IgD-negative memory B cell (primary cell): ENCODE measurements at regions not wholly inside any gene's neighbourhood (a gene's known extent, or its start where the extent isn't known, plus 50 kb on each side); places are given as distances from the start of the nearest gene placed in this dataset.
"Not testable (repeated sequence)": the region's sequence is repeated elsewhere in the genome, so short reads cannot be mapped to it uniquely, and the experiment has no call there.

Experiments used
- H3K27ac Mint-ChIP-seq, 3 donors: one replicate each; pipeline ENCODE4 v1.8.0; 2020 to 2022; ENCODE audit warnings: mild to moderate bottlenecking in 3 of 3, mixed read lengths in 3 of 3, moderate library complexity in 1 of 3
- H3K27me3 Mint-ChIP-seq: one replicate; pipeline ENCODE4 v1.8.0; 2021; ENCODE audit warnings: mixed read lengths
- H3K36me3 Mint-ChIP-seq: one replicate; pipeline ENCODE4 v1.8.0; 2020; ENCODE audit warnings: mild to moderate bottlenecking, mixed read lengths
- H3K4me1 Mint-ChIP-seq, 3 donors: one replicate each; pipeline ENCODE4 v1.8.0; 2020 to 2022; ENCODE audit warnings: mixed read lengths in 3 of 3, mild to moderate bottlenecking in 1 of 3
- H3K4me3 Mint-ChIP-seq, 4 donors: one replicate each; pipeline ENCODE4 v1.8.0; 2020 to 2022; ENCODE audit warnings: mild to moderate bottlenecking in 4 of 4, mixed read lengths in 4 of 4, moderate library complexity in 3 of 4
- H3K9me3 Mint-ChIP-seq, 3 donors: one replicate each; pipeline ENCODE4 v1.8.0; 2020 to 2021; ENCODE audit warnings: mixed read lengths in 3 of 3, mild to moderate bottlenecking in 1 of 3

GRCh38 chr5:152622628-152623027, 217.5 kb upstream of the NMUR2 start:
- Mint-ChIP-seq H3K4me1 (no peaks in the 10 kb centered on the region), H3K4me3 (no peak overlapping the region), H3K9me3 (peaks cover 0 to under 1% (median 0%) of the 10 kb centered on the region in 3 donors), H3K27ac (peak overlapping the region in 1 of 3 donors; percentile 56), H3K36me3 (no peaks in the 10 kb centered on the region), H3K27me3 (no peaks in the 10 kb centered on the region)

GRCh38 chr5:152623951-152624350, 218.9 kb upstream of the NMUR2 start:
- H3K36me3 Mint-ChIP-seq: no peaks in the 10 kb centered on the region
- H3K4me1 Mint-ChIP-seq: no peaks in the 10 kb centered on the region
- no peak overlapping the region for H3K27ac Mint-ChIP-seq
- no peak overlapping the region for H3K4me3 Mint-ChIP-seq
- no peaks in the 10 kb centered on the region for H3K9me3 Mint-ChIP-seq
- no peaks in the 10 kb centered on the region for H3K27me3 Mint-ChIP-seq

- Mint-ChIP-seq H3K4me1 (no peaks in the 10 kb centered on the region), H3K27ac (no peak overlapping the region), H3K27me3 (no peaks in the 10 kb centered on the region), H3K36me3 (no peaks in the 10 kb centered on the region), H3K9me3 (no peaks in the 10 kb centered on the region), H3K4me3 (no peak overlapping the region)
Measured at GRCh38 chr5:152625696-152626095, 220.6 kb upstream of the NMUR2 start.

DNA sequence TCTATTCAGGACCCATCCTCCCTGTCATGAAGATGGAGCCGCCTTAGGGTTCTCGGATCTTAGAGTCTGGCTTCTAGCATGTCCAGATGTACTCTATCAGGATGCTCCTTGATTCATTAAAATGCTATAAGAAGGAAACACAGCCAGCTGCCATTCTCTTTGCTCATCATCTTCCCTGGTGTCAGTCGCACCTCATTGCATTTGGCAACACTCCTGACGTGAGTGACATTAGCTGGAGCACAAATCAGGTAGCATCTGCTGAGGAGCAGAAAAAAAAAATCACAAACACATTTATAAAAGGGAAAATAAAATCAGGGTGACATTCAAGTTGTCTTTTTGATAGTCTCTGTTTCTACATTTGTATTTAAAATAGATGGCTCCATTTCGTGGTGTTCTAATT, 226.1 kb upstream of the NMUR2 start:
- Mint-ChIP-seq H3K9me3 (no peaks in the 10 kb centered on the region), H3K27me3 (no peaks in the 10 kb centered on the region), H3K27ac (no peak overlapping the region), H3K36me3 (no peaks in the 10 kb centered on the region), H3K4me1 (no peaks in the 10 kb centered on the region), H3K4me3 (no peak overlapping the region)

DNA sequence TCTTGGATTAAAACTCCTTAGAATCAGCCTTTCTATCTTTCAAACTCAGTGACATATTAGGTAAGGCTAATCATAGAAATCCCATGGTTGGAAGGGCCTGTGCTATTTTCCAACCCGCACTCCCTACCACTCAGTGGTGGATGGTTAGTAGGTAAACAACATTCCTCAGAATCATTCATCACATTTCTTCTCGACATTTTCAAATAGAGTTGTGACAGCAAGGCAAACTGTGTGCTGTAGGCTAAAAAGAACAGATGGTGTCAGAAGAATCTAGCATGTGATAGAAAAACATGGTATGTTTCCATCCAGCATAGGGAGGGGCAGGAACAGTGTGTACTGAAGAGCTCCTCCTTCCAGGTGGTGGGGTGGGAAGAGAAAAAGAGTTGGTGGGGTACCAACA, 227.3 kb upstream of the NMUR2 start:
- H3K27ac Mint-ChIP-seq: no peak overlapping the region
- no peaks in the 10 kb centered on the region for H3K27me3 Mint-ChIP-seq
- no peaks in the 10 kb centered on the region for H3K4me1 Mint-ChIP-seq
- H3K9me3 Mint-ChIP-seq: no peaks in the 10 kb centered on the region
- no peak overlapping the region for H3K4me3 Mint-ChIP-seq
- H3K36me3 Mint-ChIP-seq: no peaks in the 10 kb centered on the region

- no peaks in the 10 kb centered on the region for H3K36me3 Mint-ChIP-seq
- no peak overlapping the region for H3K4me3 Mint-ChIP-seq
- H3K4me1 Mint-ChIP-seq: no peaks in the 10 kb centered on the region
- no peaks in the 10 kb centered on the region for H3K27me3 Mint-ChIP-seq
- H3K9me3 Mint-ChIP-seq: no peaks in the 10 kb centered on the region
- H3K27ac Mint-ChIP-seq: no peak overlapping the region
Measured at GRCh38 chr5:152634586-152634985, 229.5 kb upstream of the NMUR2 start.

GRCh38 chr5:152638996-152639552, 234.0 kb upstream of the NMUR2 start:
- H3K4me3 Mint-ChIP-seq: no peak overlapping the region
- H3K9me3 Mint-ChIP-seq: no peaks in the 10 kb centered on the region
- no peaks in the 10 kb centered on the region for H3K4me1 Mint-ChIP-seq
- H3K27me3 Mint-ChIP-seq: no peaks in the 10 kb centered on the region
- no peak overlapping the region for H3K27ac Mint-ChIP-seq
- H3K36me3 Mint-ChIP-seq: no peaks in the 10 kb centered on the region

DNA sequence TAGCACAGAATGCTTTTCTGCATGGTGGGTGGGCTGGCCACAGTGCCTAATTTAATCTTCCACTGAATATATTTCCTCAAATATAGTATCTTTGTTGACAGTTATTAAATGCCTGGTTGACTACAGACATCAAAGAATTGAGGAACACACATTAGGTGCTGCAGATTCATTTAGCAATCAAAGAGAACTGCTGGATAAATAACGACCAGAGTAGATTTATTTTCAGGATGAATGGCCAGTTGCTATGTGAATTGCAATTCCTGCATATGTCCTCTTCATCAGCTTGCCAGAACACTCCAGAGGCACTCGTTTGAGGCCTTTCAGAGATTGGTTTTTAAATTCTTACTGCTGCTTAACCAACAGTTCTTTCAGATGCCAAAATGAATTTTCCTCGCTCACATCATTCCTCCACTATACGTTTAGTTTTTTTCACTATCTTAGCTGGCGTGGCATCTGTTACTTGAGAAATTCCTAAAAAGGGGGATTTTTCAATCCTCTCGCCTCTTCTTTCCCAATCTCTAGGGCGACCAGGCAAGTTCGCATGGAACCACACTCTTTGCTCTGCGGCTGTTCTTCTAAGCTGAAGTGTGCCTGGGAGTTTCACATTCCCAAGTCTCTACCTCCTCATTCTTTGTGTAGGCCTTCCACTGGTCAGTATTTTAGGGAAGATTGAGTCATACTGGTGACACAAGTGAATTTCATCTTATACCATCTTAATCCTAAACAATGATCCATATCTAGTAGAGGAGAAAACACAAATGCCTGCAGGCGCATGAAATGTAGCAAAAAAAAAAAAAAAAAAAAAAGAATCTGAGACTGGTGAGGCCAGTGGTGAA, 237.1 kb upstream of the NMUR2 start:
- no peaks in the 10 kb centered on the region for H3K4me1 Mint-ChIP-seq
- no peaks in the 10 kb centered on the region for H3K27me3 Mint-ChIP-seq
- no peaks in the 10 kb centered on the region for H3K36me3 Mint-ChIP-seq
- no peaks in the 10 kb centered on the region for H3K9me3 Mint-ChIP-seq
- no peak overlapping the region for H3K27ac Mint-ChIP-seq
- no peak overlapping the region for H3K4me3 Mint-ChIP-seq

DNA sequence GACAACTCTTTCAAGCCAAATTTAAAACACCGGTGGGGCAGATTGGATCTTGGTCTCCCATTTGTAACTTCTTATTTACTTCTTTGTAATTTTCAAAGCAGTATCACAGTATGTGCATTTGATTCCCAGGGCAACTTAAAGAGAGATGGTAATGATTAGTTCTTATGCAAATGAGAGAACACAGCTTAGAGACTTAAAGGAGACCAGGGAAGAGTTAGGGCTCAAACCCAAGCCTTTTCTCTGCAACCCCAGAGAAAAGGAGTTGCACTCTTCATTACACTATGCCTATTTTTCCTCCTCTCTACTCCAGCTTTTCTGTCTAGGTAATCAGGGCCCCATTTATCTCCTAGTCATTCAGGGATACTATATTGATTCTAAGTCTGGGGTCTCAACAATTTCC, 237.8 kb upstream of the NMUR2 start:
- no peak overlapping the region for H3K4me3 Mint-ChIP-seq
- no peaks in the 10 kb centered on the region for H3K4me1 Mint-ChIP-seq
- no peaks in the 10 kb centered on the region for H3K9me3 Mint-ChIP-seq
- peaks cover 2% of the 10 kb centered on the region for H3K36me3 Mint-ChIP-seq
- H3K27ac Mint-ChIP-seq: no peak overlapping the region
- H3K27me3 Mint-ChIP-seq: no peaks in the 10 kb centered on the region

DNA sequence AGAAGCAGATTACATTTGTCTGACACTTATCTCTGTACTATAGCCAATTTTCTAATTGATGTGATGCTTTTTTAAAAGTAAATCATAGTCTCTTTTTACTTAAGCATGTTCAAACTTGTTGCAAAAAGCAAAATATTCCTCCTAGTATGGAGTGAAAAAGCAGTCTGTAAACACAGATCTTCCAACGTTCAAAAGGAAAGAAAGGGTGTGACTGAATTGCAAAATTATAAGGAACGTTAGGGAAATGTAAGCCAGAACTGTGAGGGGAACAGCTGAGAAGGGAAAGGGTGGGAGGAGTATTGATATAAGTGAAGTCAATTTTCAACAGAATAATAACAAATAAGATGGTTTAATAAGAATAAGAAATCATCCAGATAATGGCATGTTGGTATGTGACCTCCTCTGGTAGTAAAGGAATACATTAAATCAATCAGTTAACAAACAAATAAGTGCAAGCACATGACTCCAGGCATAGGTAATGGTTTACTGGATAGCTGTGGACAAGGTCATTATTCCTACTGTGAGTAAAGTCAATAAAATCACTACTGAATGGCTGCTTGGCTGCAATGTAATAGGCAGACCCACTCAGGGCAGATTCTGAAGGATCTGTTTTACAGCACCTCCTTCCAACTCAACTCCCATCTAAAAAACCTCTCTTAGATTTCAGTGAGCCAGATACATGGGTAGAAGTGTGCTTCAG, 239.1 kb upstream of the NMUR2 start:
- Mint-ChIP-seq H3K9me3 (no peaks in the 10 kb centered on the region), H3K4me1 (no peaks in the 10 kb centered on the region), H3K36me3 (peaks cover 4% of the 10 kb centered on the region), H3K27ac (no peak overlapping the region), H3K4me3 (no peak overlapping the region), H3K27me3 (no peaks in the 10 kb centered on the region)

DNA sequence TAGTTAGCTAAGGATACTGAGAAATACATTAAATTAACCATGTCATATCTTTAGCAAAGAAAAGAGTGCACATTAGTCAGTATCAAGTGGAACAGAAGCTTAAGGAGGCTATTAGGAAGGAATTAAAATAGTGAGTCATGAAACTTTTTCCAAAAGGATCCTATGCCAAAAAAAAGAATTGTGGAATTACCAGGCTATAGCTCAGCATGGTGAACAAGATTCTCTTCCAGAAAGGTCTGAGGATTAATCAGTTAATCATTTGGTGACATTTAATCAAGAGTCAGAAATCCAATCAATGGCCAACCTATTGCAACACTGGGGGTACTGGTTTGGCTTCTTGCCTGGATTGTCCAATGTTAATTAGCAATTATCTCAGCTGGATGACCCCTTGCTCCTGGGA, 244.5 kb upstream of the NMUR2 start:
- H3K9me3 Mint-ChIP-seq: no peaks in the 10 kb centered on the region
- no peaks in the 10 kb centered on the region for H3K27me3 Mint-ChIP-seq
- H3K4me3 Mint-ChIP-seq: no peak overlapping the region
- H3K27ac Mint-ChIP-seq: no peak overlapping the region
- peaks cover 4% of the 10 kb centered on the region for H3K36me3 Mint-ChIP-seq
- H3K4me1 Mint-ChIP-seq: no peaks in the 10 kb centered on the region

DNA sequence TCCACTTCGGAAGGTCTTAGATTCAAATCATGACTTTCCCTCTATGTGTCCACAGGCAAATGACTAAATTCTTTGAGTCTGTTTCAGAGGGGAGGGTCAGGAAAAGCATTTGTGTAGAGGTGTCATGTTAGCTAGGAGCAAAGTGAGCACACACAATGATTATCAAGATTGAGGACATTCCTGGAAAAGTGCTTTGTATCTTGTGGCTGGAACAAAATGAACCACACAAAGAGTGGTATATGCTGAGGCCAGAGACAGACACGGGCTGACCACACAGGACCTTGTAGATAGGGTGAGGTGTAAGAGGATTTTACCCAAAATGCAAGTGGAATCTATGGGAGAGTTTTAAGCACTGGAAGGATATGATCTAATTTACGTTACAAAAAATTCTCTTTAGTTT, 245.3 kb upstream of the NMUR2 start:
- no peaks in the 10 kb centered on the region for H3K9me3 Mint-ChIP-seq

DNA sequence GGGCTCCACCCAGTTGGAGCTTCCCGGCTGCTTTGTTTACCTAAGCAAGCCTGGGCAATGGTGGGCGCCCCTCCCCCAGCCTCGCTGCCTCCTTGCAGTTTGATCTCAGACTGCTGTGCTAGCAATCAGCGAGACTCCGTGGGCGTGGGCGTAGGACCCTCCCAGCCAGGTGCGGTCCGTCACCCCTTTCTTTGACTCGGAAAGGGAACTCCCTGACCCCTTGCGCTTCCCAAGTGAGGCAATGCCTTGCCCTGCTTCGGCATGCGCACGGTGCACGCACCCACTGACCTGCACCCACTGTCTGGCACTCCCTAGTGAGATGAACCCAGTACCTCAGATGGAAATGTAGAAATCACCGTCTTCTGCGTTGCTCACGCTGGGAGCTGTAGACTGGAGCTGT, 254.4 kb upstream of the NMUR2 start:
- peak overlapping the region in 1 of 4 donors; percentile 39 for H3K4me3 Mint-ChIP-seq
- not testable (repeated sequence) for H3K4me1 Mint-ChIP-seq, H3K27me3 Mint-ChIP-seq, H3K36me3 Mint-ChIP-seq, H3K27ac Mint-ChIP-seq, H3K9me3 Mint-ChIP-seq

More for the DNA sequence above, 245.3 kb upstream of the NMUR2 start:
- Mint-ChIP-seq H3K27ac (no peak overlapping the region), H3K4me1 (no peaks in the 10 kb centered on the region), H3K4me3 (no peak overlapping the region), H3K36me3 (peaks cover 4% of the 10 kb centered on the region), H3K27me3 (no peaks in the 10 kb centered on the region)

DNA sequence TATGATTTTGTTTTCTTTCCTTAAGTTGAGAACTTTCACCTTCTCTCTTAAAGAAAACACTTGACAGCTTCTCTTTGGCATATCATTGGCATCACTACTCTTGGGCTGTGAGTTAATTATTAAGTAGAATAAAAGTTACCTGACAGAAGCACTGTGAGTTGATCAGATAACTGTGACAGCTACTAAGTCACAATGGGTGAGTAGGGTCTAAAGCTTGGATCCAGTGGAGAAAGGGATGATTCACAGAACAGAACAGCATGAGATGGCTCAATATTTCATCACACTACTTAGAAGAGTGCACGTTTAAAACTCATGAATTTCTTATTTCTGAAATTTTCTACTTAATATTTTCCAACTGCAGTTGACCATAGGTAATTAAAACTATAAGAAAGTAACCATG, 268.5 kb upstream of the NMUR2 start:
- H3K27me3 Mint-ChIP-seq: no peaks in the 10 kb centered on the region
- no peaks in the 10 kb centered on the region for H3K4me1 Mint-ChIP-seq
- H3K27ac Mint-ChIP-seq: no peak overlapping the region
- no peaks in the 10 kb centered on the region for H3K9me3 Mint-ChIP-seq
- H3K36me3 Mint-ChIP-seq: no peaks in the 10 kb centered on the region
- no peak overlapping the region for H3K4me3 Mint-ChIP-seq

DNA sequence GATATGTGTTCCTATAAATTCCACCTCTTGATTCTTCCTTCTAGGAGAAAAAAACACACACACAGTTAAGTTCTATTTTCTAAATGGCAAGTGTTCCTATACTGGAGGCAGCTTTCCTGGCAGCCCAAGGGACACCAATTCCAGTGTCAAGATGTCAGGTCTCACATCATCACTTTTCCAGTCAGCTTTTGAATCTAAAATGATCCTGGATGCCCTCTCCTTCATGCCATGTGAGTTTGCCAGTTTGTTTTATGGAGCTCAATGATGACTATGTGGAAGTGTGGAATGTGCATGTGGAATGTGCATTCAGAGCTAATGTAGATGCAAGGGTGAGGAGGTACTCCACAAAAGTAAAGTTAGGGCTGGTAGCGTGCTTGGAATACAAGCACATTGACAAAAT, 269.3 kb upstream of the NMUR2 start:
- Mint-ChIP-seq H3K27ac (no peak overlapping the region), H3K4me3 (no peak overlapping the region), H3K4me1 (no peaks in the 10 kb centered on the region), H3K27me3 (no peaks in the 10 kb centered on the region), H3K36me3 (no peaks in the 10 kb centered on the region), H3K9me3 (peaks cover 0 to under 1% (median 0%) of the 10 kb centered on the region in 3 donors)

GRCh38 chr5:152676196-152676595, 271.1 kb upstream of the NMUR2 start:
- Mint-ChIP-seq H3K4me1 (no peaks in the 10 kb centered on the region), H3K4me3 (no peak overlapping the region), H3K36me3 (no peaks in the 10 kb centered on the region), H3K9me3 (peaks cover 0 to 7% (median 2%) of the 10 kb centered on the region in 3 donors), H3K27ac (no peak overlapping the region), H3K27me3 (no peaks in the 10 kb centered on the region)
